Suppressor macrophage treated with lipopolysaccharide for 1 hour (primary cell): ENCODE measurements at regions not wholly inside any gene's neighbourhood (a gene's known extent, or its start where the extent isn't known, plus 50 kb on each side); places are given as distances from the start of the nearest gene placed in this dataset.

ENCODE experiments used
- DNase-seq, 3 donors: peaks; one replicate each; pipeline ENCODE4 v3.0.0-alpha.2; 2020 to 2022

DNA sequence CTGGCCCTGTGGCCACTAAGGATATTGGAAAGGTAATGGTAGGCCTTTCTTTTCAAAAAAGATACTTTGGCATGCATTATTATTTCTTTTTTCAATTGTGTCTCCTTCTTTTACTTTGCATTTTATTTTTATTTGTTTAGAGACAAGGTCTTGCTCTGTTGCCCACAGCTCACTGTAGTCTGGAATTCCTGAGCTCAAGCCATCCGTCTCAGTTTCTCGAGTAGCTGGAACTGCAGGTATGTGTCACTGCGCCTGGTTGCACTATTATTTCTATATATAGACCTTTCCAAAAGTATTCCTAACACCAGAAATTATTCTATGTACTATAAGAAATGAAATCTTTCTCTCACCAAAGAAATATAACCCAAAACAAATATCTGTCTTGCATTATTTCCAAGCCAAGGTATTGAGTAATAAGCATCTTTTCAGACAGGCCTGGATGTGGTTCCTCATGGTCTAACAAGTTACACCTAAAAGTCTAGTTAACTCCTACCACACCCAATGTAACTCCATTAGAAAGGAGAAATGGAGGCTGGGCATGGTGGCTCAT, 500.8 kb upstream of the ANKRD30A start:
- no peak for DNase-seq

DNA sequence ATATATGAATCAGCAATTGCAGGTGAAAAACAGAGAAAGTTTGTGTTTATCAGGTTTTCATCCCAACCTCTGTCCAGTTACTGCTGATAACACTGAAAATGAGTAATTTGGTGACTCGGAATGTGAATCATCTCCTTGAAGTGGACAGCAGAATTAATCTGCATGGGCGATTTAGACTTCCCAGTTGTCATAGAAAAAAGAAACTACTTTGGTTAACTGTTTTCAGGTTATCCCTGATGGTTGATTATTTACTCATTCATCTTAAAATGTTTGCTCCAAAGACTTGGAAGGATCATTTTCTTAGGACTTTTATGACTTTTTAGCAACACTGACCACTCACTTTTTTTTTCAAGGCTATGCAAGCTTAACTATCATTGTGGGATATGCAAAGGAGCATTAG, 504.1 kb upstream of the ANKRD30A start:
- no peak for DNase-seq

DNA sequence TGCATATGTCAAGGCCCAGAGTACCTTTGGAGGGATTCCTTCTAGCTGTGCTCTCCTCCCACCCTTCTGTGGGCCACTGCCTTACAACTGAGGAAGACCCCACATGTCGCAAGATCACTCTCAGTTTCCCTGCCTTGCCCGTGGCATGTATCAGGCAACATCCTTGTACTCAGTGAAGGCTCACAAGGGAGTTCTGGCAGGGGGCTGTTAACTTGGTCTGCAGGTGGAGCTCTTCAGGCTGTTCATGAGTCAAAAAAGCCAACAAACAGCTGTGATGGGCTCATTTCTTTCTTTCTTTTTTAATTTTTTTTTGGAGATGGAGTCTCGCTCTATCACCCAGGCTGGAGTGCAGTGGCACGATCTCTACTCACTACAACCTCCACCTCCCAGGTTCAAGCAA, 513.0 kb upstream of the ANKRD30A start:
- DNase-seq = no peak

DNA sequence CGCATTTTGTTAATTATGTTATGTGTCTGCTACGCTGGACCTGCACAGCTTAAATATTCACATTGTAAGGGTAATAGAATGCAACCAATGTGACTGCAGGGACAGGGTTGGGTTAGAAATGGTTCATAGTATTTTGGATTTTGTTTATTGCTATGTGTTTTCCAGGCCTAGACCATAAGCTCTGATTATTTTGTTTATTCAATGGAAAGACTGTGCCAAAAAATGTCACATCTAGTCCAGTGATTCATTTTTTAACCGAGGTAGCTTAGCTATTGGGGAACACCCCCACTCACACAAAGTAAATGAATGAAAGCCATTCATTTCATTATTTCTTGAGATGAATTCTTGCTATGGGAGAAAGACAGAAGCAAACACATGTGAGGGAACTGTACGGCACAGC, 516.5 kb upstream of the ANKRD30A start:
- no peak for DNase-seq

DNA sequence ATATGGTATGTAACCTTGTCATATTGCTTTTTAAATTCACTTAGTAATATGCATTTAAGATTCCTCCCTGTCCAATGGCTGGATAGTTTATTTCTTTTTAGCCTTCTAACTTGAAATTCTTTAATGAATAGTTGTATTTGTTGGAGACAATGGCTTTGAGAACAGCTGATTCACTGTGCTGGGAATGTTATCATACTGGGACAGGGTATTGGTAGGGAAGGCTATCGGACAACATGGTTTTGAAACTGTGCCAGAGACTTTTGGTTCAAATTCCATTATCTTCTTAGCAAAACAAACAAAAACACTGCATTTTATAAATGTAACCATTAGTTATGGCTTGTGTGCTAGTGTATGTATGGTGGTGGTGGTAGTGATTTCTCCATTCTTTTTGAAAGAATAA, 517.1 kb upstream of the ANKRD30A start:
- DNase-seq = no peak

DNA sequence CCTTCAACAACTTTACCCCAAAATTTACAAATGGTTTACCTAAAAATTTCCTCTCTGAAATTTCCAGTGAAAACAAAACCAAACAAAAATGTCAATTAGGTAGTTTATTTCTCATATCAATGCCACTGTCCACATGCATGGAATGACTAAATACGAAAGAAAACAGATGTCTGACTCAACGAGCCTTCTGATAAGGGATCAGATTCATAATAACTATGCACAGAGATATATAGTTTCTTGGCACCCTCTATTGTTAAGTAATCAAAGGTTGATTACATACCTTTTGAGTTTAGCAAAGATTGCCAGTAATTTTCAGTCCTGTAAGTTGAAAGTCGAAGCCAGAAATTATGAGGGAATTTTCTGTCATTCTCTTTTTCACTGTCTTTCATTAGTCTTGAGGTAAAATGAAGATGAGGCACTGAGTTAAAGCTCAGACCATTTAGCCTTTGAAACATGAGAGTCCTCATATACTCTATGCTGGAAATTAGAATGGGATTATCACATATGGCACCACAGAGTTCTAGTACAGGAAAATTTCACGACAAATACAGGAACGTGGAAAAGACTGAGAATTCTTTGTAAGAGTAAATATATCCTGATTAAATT, 519.1 kb upstream of the ANKRD30A start:
- DNase-seq = no peak

DNA sequence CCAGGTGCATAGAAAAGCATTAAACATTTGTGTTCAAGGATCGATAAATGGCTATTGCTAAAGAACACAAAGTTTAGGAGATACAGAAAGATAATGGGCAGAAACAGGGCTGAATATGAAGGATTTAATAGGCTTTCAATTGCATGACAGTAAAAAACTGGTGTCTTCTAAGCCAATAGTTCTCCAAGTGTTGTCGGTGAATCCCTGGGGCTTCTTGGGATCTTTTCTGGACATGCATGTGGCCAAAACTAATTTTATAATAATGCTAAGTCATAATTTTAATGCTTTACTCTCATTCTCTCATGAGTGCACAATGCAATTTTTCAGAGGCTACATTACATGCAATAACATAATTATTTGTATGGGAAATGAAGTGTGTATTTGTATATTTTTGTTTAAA, 521.1 kb upstream of the ANKRD30A start:
- DNase-seq = no peak

DNA sequence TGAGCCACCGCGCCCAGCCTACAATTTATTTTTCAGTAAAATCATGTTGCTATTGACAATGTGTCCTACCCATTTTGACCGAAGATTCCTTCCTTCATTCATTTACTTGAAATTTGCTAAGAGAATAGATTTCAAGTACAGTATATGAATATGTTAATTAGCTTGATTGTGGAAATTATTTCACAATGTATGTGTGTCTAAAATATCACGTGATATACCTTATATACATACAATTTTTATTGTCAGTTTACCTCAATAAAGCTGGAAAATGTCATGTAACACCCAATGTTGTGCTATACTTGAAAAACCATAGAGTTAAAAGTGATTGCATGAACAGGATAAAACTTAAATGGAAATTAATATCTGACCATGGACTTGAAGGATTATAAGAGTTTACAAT, 521.7 kb upstream of the ANKRD30A start:
- no peak for DNase-seq

DNA sequence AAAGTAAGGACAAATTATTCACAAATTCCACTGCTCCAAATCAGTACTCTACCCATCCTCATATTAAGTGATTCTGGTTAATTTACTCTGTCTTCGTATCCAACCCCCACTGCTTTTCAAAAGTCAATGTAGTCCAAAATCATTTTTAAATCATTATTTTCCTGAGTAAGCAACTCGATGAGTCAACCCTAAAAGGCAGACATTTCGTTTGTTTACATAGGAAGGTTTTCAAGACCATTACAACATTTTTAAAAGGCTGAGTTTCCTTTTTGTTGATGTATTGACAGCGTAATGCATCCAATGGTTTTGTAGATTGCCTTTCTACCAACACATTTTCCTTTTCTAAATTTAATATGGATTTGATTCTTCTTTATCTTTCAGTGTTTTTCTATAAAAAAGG, 523.0 kb upstream of the ANKRD30A start:
- no peak for DNase-seq

DNA sequence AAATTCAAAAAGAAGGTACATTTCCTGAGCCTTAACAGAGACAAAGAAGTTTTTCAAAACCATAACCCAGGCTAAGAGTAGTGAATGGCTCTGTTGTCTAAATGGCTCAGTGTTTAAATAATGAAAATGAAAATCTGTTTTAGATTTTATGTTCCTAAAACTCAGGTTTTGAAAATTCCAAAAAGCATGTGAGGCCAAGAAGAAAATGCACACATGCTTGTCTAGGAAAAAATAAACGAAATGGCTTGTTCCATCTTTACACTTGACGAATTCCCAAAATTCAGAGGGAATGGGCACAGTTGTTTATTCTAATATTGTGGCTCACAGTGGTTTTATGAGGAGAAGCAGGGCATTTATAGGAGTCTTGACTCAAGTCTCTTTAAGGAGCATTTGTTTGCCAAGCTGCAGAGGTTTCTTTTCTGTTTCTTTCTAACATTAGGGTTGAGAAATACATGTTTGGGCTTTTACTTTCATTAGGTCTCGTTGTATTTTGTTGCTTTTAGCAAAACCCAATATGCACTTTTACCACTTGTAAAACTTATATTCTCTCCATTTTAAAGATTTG, 527.6 kb upstream of the ANKRD30A start:
- no peak for DNase-seq

DNA sequence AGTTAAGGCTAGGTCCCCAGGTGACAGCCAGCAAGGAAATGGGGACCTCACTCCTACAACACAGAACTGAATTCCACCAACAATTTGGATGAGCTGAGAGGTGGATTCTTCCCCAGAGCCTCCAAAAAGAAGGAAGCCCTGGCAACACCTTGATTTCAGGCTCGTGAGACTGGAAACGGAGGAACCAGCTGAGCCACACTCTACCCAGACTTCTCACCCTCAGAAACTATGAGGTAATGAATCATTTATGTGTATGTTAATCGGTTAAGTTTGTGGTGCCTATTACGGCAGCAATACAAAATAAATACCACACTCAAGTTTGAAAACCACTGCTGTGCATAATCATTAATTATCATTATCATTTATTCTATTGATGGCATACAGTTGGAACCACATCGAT, 532.4 kb upstream of the ANKRD30A start:
- no peak for DNase-seq

DNA sequence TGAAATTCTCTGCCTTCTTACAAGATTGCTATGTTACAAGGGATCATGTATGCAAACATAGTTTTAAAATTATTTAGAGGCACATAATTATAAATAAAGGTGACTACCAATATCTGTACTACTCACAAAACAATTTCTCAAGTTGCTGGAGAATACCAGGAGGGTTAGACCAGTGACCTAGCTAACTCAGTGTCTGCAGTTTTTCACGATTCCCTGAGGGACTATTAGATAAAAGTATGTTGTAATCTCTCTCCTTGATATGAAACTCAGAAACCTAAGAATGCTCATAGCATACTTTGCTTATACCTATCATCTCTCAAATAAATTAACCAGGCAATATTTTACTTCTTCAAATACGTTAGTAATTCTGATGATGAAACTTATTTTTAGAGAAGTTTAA, 534.0 kb upstream of the ANKRD30A start:
- DNase-seq = no peak

DNA sequence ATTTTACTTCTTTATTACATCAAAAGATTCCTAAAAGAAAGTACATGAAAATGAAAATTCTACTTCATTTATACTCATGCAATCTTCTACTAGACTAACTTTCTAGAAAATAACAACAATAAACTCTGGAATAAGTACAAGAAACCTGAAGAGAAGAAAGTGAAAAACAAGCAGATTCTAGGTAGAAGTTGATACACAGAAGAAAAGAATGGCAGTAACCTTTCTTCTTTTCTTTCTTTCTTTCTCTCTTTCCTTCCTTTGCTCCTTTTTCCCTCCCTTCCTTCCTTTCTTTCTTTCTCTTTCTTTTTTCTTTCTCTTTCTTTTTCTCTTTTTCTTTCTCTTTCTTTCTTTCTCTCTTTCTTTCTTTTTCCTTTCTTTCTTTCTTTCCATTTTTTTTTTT, 541.7 kb upstream of the ANKRD30A start:
- DNase-seq = no peak

DNA sequence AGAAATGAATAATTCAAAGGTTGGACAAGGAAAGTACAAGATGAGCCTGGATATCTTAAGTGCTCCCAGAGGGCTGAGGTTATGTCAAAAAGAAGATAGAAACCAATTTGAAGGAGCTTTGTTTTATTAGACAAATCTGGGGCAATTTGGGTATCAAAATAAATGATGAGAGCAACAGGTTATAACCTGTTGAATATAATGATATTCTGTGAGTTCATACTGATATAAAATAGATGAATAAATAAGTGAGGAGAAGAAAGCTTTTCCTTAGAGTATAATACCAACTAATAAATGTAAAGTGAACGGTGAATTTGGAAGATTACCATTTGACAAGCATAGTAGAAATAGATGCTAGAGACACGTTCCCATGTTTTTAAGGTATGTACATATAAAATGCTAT, 544.2 kb upstream of the ANKRD30A start:
- DNase-seq = no peak

DNA sequence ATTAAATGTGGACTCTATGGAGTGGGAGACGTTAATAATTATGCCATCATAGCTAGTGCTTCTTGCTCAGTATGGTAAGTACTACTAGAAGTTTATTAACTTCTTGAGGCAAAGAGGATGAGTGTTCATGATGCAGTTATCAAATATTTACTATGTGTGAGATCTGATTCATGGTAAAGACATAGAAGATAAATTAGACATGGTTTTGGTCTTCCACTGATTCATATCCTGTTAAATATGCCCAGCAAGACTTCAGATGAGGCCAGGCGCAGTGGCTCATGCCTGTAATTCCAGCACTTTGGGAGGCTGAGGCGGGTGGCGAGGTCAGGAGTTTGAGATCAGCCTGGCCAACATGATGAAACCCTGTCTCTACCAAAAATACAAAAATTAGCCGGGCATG, 547.1 kb upstream of the ANKRD30A start:
- DNase-seq = no peak

DNA sequence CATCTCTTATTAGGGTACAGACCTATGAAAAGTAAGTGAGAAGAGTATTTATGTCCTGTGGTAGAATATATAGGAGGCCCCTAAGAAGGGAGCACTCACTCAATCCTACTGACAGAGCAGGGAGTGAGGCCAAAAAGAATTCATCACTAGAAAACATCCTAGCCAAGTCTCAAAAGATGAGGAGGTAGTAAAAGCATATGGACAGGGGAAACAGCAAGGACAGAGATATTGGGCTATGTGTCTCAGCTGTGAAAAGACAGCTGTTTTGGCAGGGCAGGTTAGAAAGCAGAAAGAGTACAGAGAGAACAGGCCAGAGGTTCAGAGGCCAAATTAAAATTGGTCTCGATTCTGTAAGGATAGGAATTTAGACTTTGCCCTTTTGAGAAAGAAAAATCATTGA, 548.3 kb upstream of the ANKRD30A start:
- DNase-seq = no peak

DNA sequence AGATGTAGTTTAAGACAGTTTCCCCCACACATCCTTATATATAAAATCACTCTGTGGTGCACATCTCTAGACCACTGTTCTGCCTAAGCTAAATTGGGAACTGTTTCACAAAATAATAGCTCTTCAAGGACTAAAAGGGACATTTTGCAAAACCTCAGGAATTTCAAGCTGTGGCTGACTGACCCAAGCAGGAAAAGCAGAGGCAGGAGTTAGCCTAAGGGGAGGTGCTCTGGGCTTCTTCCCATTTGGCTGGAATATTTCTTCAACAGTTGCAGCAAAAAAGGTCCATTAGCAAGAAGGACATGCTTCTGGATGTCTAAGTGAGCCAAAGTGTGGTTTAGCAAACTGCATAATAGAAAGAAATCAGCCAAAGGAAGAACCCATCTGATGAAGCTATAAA, 551.2 kb upstream of the ANKRD30A start:
- DNase-seq = no peak

DNA sequence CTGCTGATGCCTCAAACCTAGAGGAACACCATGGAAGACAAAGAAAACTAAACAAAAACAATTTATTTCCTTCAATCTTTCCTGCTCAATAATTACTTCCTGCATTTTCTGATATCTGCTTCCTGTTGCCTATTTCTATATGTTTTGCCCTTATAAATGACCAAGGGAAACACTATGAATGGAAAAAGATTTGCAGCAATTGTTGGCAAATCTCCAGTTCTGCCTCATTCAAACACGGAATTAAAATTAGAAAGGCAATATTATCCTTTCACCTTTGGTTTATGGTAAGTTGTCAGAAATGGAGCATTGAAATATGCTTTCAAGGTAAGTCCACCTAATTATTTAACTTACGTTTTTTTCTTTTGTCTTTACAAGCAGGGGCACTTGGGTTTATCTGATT, 552.2 kb upstream of the ANKRD30A start:
- DNase-seq = no peak

DNA sequence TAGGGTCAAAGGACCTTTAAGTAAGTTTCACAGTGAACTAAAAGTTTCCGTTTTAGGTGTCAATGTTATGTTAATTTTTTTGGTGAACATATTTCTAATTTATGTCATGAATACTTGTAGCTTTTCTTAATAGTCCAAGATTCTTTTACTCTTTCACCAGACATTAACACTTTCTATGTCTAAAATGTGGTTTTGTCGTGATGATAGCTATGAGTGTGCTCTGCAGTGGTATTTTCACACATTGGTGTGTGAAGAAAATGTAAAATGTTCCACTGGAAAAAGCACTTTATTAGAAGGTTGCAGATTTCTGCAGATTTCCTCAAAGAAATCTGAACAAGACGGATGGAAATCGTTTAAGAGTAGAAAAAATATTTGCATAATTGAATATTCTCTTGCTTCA, 561.0 kb upstream of the ANKRD30A start:
- DNase-seq = no peak

DNA sequence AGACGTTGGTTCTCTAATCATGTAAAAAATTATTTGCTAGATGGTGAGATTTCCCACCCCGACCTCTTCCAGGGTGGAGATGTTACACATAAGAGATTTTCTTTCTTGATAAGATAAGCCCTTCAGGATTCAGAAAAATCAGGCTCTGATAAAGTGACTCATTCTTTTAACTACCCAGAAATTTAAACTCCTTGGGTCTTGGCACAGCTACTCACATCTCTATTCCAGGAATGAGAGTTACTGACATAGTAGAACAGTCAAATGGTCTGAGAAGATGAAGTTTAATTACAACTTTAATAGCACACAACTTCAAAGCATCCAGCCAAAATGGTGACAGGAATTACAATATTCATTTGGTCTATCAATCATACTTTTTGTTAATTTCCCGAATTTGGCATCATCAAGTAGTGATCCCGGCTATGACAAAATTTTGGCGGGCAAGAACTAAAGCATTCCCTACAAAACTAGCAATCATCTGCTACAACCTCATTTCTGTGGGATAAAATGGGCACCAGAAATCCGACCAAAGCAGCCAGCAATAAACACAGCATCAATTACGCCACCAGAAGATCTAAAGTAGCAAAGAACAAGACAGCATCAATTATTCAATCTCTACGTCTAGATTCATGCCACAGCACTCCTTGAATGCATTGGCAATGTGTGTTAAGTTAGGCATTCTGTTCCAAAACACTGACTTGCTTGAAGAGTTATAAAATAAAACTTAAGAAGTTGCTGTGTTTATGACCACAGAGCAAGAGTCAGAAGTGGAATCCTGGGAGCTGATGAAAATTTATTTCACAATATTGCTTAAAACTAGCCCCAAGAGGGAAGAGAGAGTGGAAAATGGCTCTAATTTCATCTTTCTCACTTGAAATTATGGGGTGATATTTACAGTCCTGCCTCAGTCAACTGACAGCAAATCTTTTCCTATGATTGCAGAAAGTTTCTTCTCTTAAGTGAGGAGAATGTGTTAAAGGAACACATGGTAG, 565.7 kb upstream of the ANKRD30A start:
- DNase-seq = no peak

DNA sequence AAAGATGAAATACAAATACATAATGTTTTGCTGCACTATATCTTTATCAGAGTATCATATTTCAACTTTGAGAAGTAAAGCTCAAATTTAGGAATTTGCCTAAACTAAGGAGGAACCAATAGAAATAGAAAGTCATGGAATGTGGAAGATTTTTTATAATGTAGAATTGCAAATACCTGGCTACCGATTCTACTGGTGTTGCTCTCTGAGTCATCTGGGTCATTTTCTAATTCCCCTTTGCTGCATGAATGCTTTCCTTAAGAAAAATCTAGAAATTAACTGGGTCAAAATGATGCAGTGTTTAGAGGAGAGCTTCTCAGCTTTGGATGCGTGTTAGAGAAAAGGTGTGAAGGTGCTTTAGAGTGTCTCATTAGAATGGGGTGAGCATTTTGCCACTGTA, 568.9 kb upstream of the ANKRD30A start:
- no peak for DNase-seq

DNA sequence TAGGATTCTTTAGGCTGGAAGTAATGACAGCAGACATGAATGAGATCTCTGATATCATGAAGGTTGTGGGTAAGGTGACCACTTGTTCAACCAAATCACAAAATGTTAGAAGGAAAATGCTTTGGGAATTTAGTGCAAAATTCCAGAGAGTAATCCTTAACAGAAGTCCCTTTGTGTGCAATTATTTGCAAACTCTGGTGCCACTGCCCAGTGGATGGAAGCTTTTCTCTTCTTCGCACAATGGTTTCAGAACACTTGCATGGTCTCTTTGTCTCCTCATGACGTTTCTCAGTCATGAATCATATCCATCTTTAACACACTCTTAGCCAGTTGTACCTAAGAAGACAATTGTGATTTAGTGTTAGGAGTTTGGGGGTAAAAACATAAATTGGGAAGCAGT, 570.4 kb upstream of the ANKRD30A start:
- no peak for DNase-seq

DNA sequence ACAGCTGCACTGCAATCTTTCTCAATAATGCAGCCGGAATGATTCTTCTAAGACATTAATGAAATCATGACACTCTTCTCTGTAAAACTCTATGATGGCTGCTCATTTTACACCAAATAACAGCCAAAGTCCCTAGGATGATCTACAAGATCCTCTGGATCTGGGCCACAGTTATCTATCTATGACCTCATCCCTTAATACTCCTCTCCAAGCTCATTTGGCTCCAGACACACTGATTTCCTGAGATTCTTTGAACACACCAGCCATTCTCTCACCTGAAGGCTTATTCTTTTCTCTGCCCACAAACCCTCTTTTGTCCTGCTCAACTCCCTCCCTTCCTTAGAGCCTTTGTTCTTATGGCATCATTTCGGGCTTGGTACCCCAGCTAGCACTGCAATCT, 577.4 kb upstream of the ANKRD30A start:
- no peak for DNase-seq

DNA sequence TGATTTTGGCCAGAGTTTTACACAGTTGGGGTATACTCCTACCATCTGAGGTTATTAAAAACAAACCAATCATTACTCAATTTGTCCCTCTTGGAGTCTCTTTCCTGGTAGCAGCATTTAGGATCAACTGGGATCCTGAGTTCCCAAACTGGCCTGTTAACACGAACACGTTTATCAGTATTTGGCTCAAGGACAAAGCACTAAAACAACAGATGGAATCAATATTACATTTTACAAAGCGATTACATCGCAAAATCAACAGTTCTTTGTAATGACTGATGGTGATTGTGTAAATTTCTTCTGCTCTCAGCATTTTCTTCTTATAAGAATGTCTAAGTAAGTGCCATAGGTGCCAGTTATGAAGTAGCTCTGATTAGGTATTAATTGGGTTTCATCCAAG, 582.9 kb upstream of the ANKRD30A start:
- no peak for DNase-seq
